HK-2 (cell line): ENCODE measurements at regions not wholly inside any gene's neighbourhood (a gene's known extent, or its start where the extent isn't known, plus 50 kb on each side); places are given as distances from the start of the nearest gene placed in this dataset.
"Not testable (repeated sequence)": the region's sequence is repeated elsewhere in the genome, so short reads cannot be mapped to it uniquely, and the experiment has no call there.

Experiments
- DNase-seq: peaks from one replicate; pipeline ENCODE4 v3.0.0-alpha.2; 2018; ENCODE audit not compliant: unreplicated experiment

GRCh38 chr1:172918478-172918877 is 132.3 kb downstream of the TNFSF18 start:
- no peak for DNase-seq

GRCh38 chr1:172926070-172926469 is 124.7 kb downstream of the TNFSF18 start:
- no peak for DNase-seq

GRCh38 chr1:172928412-172928811 is 122.3 kb downstream of the TNFSF18 start:
- DNase-seq, result no peak

GRCh38 chr1:172929006-172929405 is 121.7 kb downstream of the TNFSF18 start:
- DNase-seq, result no peak

GRCh38 chr1:172930142-172930541 is 120.6 kb downstream of the TNFSF18 start:
- DNase-seq, result no peak

- no peak for DNase-seq
Measured at GRCh38 chr1:172931340-172931739, 119.4 kb downstream of the TNFSF18 start.

- DNase-seq, result no peak
Measured at GRCh38 chr1:172931761-172932160, 119.0 kb downstream of the TNFSF18 start.

GRCh38 chr1:172932981-172933380 is 117.8 kb downstream of the TNFSF18 start:
- DNase-seq, result no peak

GRCh38 chr1:172934417-172934762 is 116.4 kb downstream of the TNFSF18 start:
- no peak for DNase-seq

GRCh38 chr1:172935062-172935592 is 115.6 kb downstream of the TNFSF18 start:
- DNase-seq, result no peak

GRCh38 chr1:172936088-172936645 is 114.6 kb downstream of the TNFSF18 start:
- no peak for DNase-seq

GRCh38 chr1:172938681-172939080 is 112.1 kb downstream of the TNFSF18 start:
- no peak for DNase-seq

GRCh38 chr1:172939475-172939874 is 111.3 kb downstream of the TNFSF18 start:
- no peak for DNase-seq

- no peak for DNase-seq
Measured at GRCh38 chr1:172940174-172940855, 110.4 kb downstream of the TNFSF18 start.

GRCh38 chr1:172941471-172941870 is 109.3 kb downstream of the TNFSF18 start:
- DNase-seq, result no peak

- no peak for DNase-seq
Measured at GRCh38 chr1:172941945-172942344, 108.8 kb downstream of the TNFSF18 start.

- DNase-seq, result not testable (repeated sequence)
Measured at GRCh38 chr1:172943138-172943537, 107.6 kb downstream of the TNFSF18 start.

- no peak for DNase-seq
Measured at GRCh38 chr1:172944931-172945330, 105.8 kb downstream of the TNFSF18 start.

- DNase-seq, result no peak
Measured at GRCh38 chr1:172946814-172947507, 103.8 kb downstream of the TNFSF18 start.

- DNase-seq, result peak; percentile 66
Measured at GRCh38 chr1:172948457-172948856, 102.3 kb downstream of the TNFSF18 start.

- DNase-seq, result no peak
Measured at GRCh38 chr1:172949096-172949495, 101.6 kb downstream of the TNFSF18 start.

- DNase-seq, result no peak
Measured at GRCh38 chr1:172950528-172950927, 100.2 kb downstream of the TNFSF18 start.
